Smooth muscle cell (in vitro differentiated cells): ENCODE measurements at regions not wholly inside any gene's neighbourhood (a gene's known extent, or its start where the extent isn't known, plus 50 kb on each side); places are given as distances from the start of the nearest gene placed in this dataset.
"Not testable (repeated sequence)": the region's sequence is repeated elsewhere in the genome, so short reads cannot be mapped to it uniquely, and the experiment has no call there.

Experiments
- DNase-seq: peaks from one replicate; lab custom pipeline; 2025; ENCODE audit not compliant: unreplicated experiment; lab: John Stamatoyannopoulos, UW
- H2AFZ ChIP-seq: fragments of 200-600 bp; sonication (generic); 2 replicates; pipeline ENCODE4 v1.6.0; 2016; ENCODE audit warnings: antibody characterized with exemption, low read depth, mild to moderate bottlenecking
- H3F3A ChIP-seq: fragments of 200-600 bp; sonication (generic); 2 replicates; pipeline ENCODE4 v1.6.0; 2017; ENCODE audit warnings: antibody characterized with exemption, low read depth
- H3K27ac ChIP-seq: fragments of 200-600 bp; sonication (generic); 2 replicates; pipeline ENCODE4 v1.5.1; 2016; ENCODE audit warnings: low read depth, mild to moderate bottlenecking
- H3K27me3 ChIP-seq: fragments of 200-600 bp; sonication (generic); 2 replicates; pipeline ENCODE4 v1.6.1; 2016; ENCODE audit warnings: low read depth, mild to moderate bottlenecking
- H3K36me3 ChIP-seq: fragments of 200-600 bp; sonication (generic); 2 replicates; pipeline ENCODE4 v1.5.1; 2016; ENCODE audit warnings: low read depth
- H3K4me1 ChIP-seq: fragments of 200-600 bp; sonication (generic); 2 replicates; pipeline ENCODE4 v1.5.1; 2016; ENCODE audit warnings: low read depth
- H3K4me2 ChIP-seq: fragments of 200-600 bp; sonication (generic); 2 replicates; pipeline ENCODE4 v1.6.0; 2016; ENCODE audit warnings: mild to moderate bottlenecking
- H3K4me3 ChIP-seq: fragments of 200-600 bp; sonication (generic); 2 replicates; pipeline ENCODE4 v1.5.1; 2016; ENCODE audit warnings: mild to moderate bottlenecking
- H3K79me2 ChIP-seq: fragments of 200-600 bp; sonication (generic); 2 replicates; pipeline ENCODE4 v1.6.0; 2016; ENCODE audit warnings: low read depth, mild to moderate bottlenecking
- H3K9ac ChIP-seq: fragments of 200-600 bp; sonication (generic); 2 replicates; pipeline ENCODE4 v1.6.0; 2016; ENCODE audit warnings: low read depth
- H3K9me3 ChIP-seq: fragments of 200-600 bp; sonication (generic); replicated peaks from 2 replicates; pipeline ENCODE4 v1.5.1; 2016; ENCODE audit warnings: low read depth
- H4K20me1 ChIP-seq: fragments of 200-600 bp; sonication (generic); 2 replicates; pipeline ENCODE4 v1.6.0; 2016; ENCODE audit warnings: low read depth
- CTCF ChIP-seq: fragments of 200-600 bp; sonication (generic); IDR thresholded peaks from 2 replicates; pipeline ENCODE4 v1.5.1; 2017; ENCODE audit warnings: borderline replicate concordance, mild to moderate bottlenecking, antibody characterized with exemption; ENCODE audit not compliant: insufficient read depth, poor library complexity, severe bottlenecking
- WGBS: methylation state at CpG from one replicate; pipeline ENCODE4 v1.1.7; 2016; ENCODE audit warnings: low lambda C conversion rate; 5-methylcytosine and 5-hydroxymethylcytosine counted together

GRCh38 chr4:31474221-31474620, 754.1 kb downstream of the PCDH7 start:
- H3K27ac ChIP-seq: no peak overlapping the region
- H3K9ac ChIP-seq: no peak overlapping the region
- H2AFZ ChIP-seq: no peak overlapping the region
- H3K36me3 ChIP-seq: no peaks in the 10 kb centered on the region
- no peaks in the 10 kb centered on the region for H3F3A ChIP-seq
- no peaks in the 10 kb centered on the region for H4K20me1 ChIP-seq
- H3K9me3 ChIP-seq: no peaks in the 10 kb centered on the region
- H3K4me1 ChIP-seq: no peaks in the 10 kb centered on the region
- no peak for DNase-seq
- H3K27me3 ChIP-seq: no peaks in the 10 kb centered on the region
- no peak for TF ChIP-seq CTCF
- H3K79me2 ChIP-seq: no peaks in the 10 kb centered on the region
- H3K4me3 ChIP-seq: no peak overlapping the region
- 79% methylated on average over 1 of the region's 1 CpG for WGBS
- no peak overlapping the region for H3K4me2 ChIP-seq

GRCh38 chr4:31482691-31483090, 762.5 kb downstream of the PCDH7 start:
- H3K9me3 ChIP-seq: no peaks in the 10 kb centered on the region

DNA sequence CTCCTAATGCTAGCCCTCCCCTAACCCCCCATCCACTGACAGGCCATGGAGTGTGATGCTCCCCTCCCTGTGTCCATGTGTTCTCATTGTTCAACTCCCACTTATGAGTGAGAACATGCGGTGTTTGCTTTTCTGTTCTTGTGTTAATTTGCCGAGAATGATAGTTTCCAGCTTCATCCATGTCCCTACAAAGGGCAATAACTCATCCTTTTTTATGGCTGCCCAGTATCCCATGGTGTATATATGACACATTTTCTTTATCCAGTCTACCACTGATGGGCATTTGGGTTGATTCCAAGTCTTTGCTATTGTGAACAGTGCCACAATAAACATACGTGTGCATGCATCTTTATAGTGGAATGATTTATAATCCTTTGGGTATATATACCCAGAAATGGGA, 779.0 kb downstream of the PCDH7 start:
- H3K27me3 ChIP-seq, H3K4me1 ChIP-seq, H3K27ac ChIP-seq, H3F3A ChIP-seq, H2AFZ ChIP-seq, H3K9me3 ChIP-seq, DNase-seq, H3K36me3 ChIP-seq, H3K4me2 ChIP-seq, H3K9ac ChIP-seq, H3K79me2 ChIP-seq, H3K4me3 ChIP-seq, H4K20me1 ChIP-seq: not testable (repeated sequence)
- 100% methylated on average over 3 of the region's 3 CpGs for WGBS

More at GRCh38 chr4:31482691-31483090, 762.5 kb downstream of the PCDH7 start:
- WGBS: 92% methylated on average over 1 of the region's 1 CpG
- Histone ChIP-seq H3K4me1 (peaks cover 10% of the 10 kb centered on the region), H3F3A (no peaks in the 10 kb centered on the region), H3K9ac (no peak overlapping the region), H3K27ac (no peak overlapping the region), H3K79me2 (no peaks in the 10 kb centered on the region), H2AFZ (no peak overlapping the region), H3K36me3 (no peaks in the 10 kb centered on the region), H3K4me3 (no peak overlapping the region), H4K20me1 (no peaks in the 10 kb centered on the region), H3K4me2 (no peak overlapping the region), H3K27me3 (no peaks in the 10 kb centered on the region)
- no peak for DNase-seq
- no peak for TF ChIP-seq CTCF

DNA sequence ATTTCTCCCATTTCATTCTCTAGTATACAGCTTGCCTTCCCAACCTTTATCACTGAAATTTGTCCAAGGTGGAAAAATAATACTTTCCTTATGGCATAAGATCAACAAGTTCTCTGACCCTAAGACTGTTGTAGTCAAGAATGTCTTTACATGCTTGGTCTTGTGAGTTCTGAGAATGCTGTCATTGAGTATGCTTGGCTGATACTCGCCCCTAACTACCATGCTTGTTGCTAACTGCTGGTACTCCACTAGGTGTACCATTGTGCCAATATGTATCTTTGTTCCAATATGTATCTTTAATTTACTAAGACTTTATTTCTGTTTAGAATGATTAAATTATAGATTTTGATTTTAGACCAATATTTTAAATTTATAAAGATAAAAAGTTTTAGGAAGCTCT, 796.4 kb downstream of the PCDH7 start:
- Histone ChIP-seq H3K9ac (no peak overlapping the region), H3K4me3 (no peak overlapping the region), H3K4me2 (no peak overlapping the region), H3K36me3 (no peaks in the 10 kb centered on the region), H3K27me3 (no peaks in the 10 kb centered on the region), H2AFZ (no peak overlapping the region), H3K4me1 (no peaks in the 10 kb centered on the region), H3K27ac (no peak overlapping the region), H3K9me3 (no peaks in the 10 kb centered on the region), H3K79me2 (no peaks in the 10 kb centered on the region), H4K20me1 (no peaks in the 10 kb centered on the region), H3F3A (no peaks in the 10 kb centered on the region)
- 89% methylated on average over 1 of the region's 1 CpG for WGBS
- DNase-seq: no peak
- TF ChIP-seq CTCF: no peak
